Osteoblast (primary cell): ENCODE measurements at regions not wholly inside any gene's neighbourhood (a gene's known extent, or its start where the extent isn't known, plus 50 kb on each side); places are given as distances from the start of the nearest gene placed in this dataset.

ENCODE experiments used
- DNase-seq: peaks from one replicate; pipeline ENCODE4 v3.0.0; 2011; ENCODE audit warnings: low spot score, mixed read lengths; ENCODE audit not compliant: insufficient read length; ENCODE audit errors: missing footprints
- H2AFZ ChIP-seq: 2 replicates; pipeline ENCODE4 v1.6.0; 2011; ENCODE audit warnings: mild to moderate bottlenecking, low read length
- H3K27ac ChIP-seq: 2 replicates; pipeline ENCODE4 v1.5.1; 2011; ENCODE audit warnings: mild to moderate bottlenecking, low read depth, low read length, moderate library complexity
- H3K27me3 ChIP-seq: 2 replicates; pipeline ENCODE4 v1.6.0; 2012; ENCODE audit warnings: mild to moderate bottlenecking, control low read depth, inconsistent platforms, low read length, moderate library complexity; ENCODE audit not compliant: insufficient read depth
- H3K36me3 ChIP-seq: 2 replicates; pipeline ENCODE4 v1.5.1; 2011; ENCODE audit warnings: mild to moderate bottlenecking, low read length, control low read depth, moderate library complexity; ENCODE audit not compliant: insufficient read depth
- H3K4me1 ChIP-seq: 2 replicates; pipeline ENCODE4 v1.5.1; 2011; ENCODE audit warnings: mild to moderate bottlenecking, low read length, control low read depth, moderate library complexity; ENCODE audit not compliant: insufficient read depth
- H3K4me2 ChIP-seq: 2 replicates; pipeline ENCODE4 v1.6.0; 2011; ENCODE audit warnings: mild to moderate bottlenecking, low read length; ENCODE audit not compliant: insufficient read depth
- H3K4me3 ChIP-seq: fragments of 200-600 bp; sonication (generic); 3 replicates; pipeline ENCODE4 v1.5.1; 2012; ENCODE audit warnings: mild to moderate bottlenecking, low read length, inconsistent platforms; ENCODE audit not compliant: insufficient read depth
- H3K79me2 ChIP-seq: 2 replicates; pipeline ENCODE4 v1.6.0; 2012; ENCODE audit warnings: mild to moderate bottlenecking, low read length, control low read depth, inconsistent platforms; ENCODE audit not compliant: insufficient read depth
- H3K9me3 ChIP-seq: 2 replicates; pipeline ENCODE4 v1.5.1; 2011; ENCODE audit warnings: low read depth, low read length, control low read depth
- H4K20me1 ChIP-seq: 2 replicates; pipeline ENCODE4 v1.6.0; 2012; ENCODE audit warnings: mild to moderate bottlenecking, low read length, control low read depth; ENCODE audit not compliant: insufficient read depth
- CTCF ChIP-seq: IDR thresholded peaks from 2 replicates; pipeline ENCODE4 v1.5.1; 2011; ENCODE audit warnings: mild to moderate bottlenecking, low read depth, low read length, moderate library complexity; ENCODE audit errors: extremely low read depth

GRCh38 chr3:147793841-147794240 lies 384.7 kb downstream of the ZIC1 start:
- Histone ChIP-seq H3K27ac (no peak overlapping the region), H3K9me3 (no peaks in the 10 kb centered on the region), H2AFZ (no peak overlapping the region), H3K27me3 (no peaks in the 10 kb centered on the region), H3K4me3 (no peak overlapping the region), H3K4me2 (no peak overlapping the region), H4K20me1 (no peaks in the 10 kb centered on the region), H3K36me3 (no peaks in the 10 kb centered on the region), H3K79me2 (no peaks in the 10 kb centered on the region), H3K4me1 (no peaks in the 10 kb centered on the region)
- no peak for TF ChIP-seq CTCF
- no peak for DNase-seq

GRCh38 chr3:147794596-147794995 lies 385.4 kb downstream of the ZIC1 start:
- H4K20me1 ChIP-seq: no peaks in the 10 kb centered on the region
- no peak overlapping the region for H3K4me2 ChIP-seq
- H2AFZ ChIP-seq: no peak overlapping the region
- H3K9me3 ChIP-seq: no peaks in the 10 kb centered on the region
- no peaks in the 10 kb centered on the region for H3K79me2 ChIP-seq
- H3K27ac ChIP-seq: no peak overlapping the region
- no peaks in the 10 kb centered on the region for H3K36me3 ChIP-seq
- no peak for DNase-seq
- H3K27me3 ChIP-seq: no peaks in the 10 kb centered on the region
- H3K4me1 ChIP-seq: no peaks in the 10 kb centered on the region
- no peak overlapping the region for H3K4me3 ChIP-seq
- no peak for TF ChIP-seq CTCF

- Histone ChIP-seq H3K9me3 (no peaks in the 10 kb centered on the region), H3K79me2 (no peaks in the 10 kb centered on the region), H3K27ac (no peak overlapping the region), H4K20me1 (no peaks in the 10 kb centered on the region), H3K36me3 (no peaks in the 10 kb centered on the region), H3K4me3 (no peak overlapping the region), H3K27me3 (no peaks in the 10 kb centered on the region), H3K4me2 (no peak overlapping the region), H2AFZ (no peak overlapping the region), H3K4me1 (no peaks in the 10 kb centered on the region)
- TF ChIP-seq CTCF: no peak
- no peak for DNase-seq
Measured at GRCh38 chr3:147795418-147795817, 386.3 kb downstream of the ZIC1 start.

- DNase-seq: no peak
- no peak overlapping the region for H3K27ac ChIP-seq
- no peaks in the 10 kb centered on the region for H3K27me3 ChIP-seq
- no peaks in the 10 kb centered on the region for H3K36me3 ChIP-seq
- H3K4me1 ChIP-seq: no peaks in the 10 kb centered on the region
- no peaks in the 10 kb centered on the region for H3K9me3 ChIP-seq
- H3K79me2 ChIP-seq: no peaks in the 10 kb centered on the region
- H3K4me3 ChIP-seq: no peak overlapping the region
- no peak overlapping the region for H3K4me2 ChIP-seq
- H2AFZ ChIP-seq: no peak overlapping the region
- no peak for TF ChIP-seq CTCF
- H4K20me1 ChIP-seq: no peaks in the 10 kb centered on the region
Measured at GRCh38 chr3:147797095-147797494, 387.9 kb downstream of the ZIC1 start.
